PFSK-1 (cell line): ENCODE measurements at regions not wholly inside any gene's neighbourhood (a gene's known extent, or its start where the extent isn't known, plus 50 kb on each side); places are given as distances from the start of the nearest gene placed in this dataset.

Experiments used
- POLR2AphosphoS5 ChIP-seq: IDR thresholded peaks from 2 replicates; pipeline ENCODE4 v1.6.1; 2012; ENCODE audit warnings: low read depth, mild to moderate bottlenecking, control low read depth, low read length, moderate library complexity
- REST ChIP-seq, 2 experiments: IDR thresholded peaks; 2 replicates each; pipeline versions ENCODE4 v1.6.1 to v1.8.0; 2011 to 2012; ENCODE audit warnings: low read depth in 2 of 2, low read length in 2 of 2, control low read depth in 1 of 2, inconsistent platforms in 1 of 2, mild to moderate bottlenecking in 1 of 2, moderate library complexity in 1 of 2; ENCODE audit not compliant: insufficient read depth in 1 of 2
- TAF1 ChIP-seq: IDR thresholded peaks from 2 replicates; pipeline ENCODE4 v1.6.1; 2012; ENCODE audit warnings: low read length, control low read depth, borderline replicate concordance; ENCODE audit not compliant: insufficient read depth

GRCh38 chr5:72641164-72641563 lies 134.0 kb upstream of the ZNF366 start:
- TF ChIP-seq POLR2AphosphoS5: no peak
- no peak for TF ChIP-seq REST (IDR thresholded peaks at IDR 0.05; ENCODE audit: insufficient read depth in 1 of 2, low read depth in 2 of 2, low read length in 2 of 2)
- no peak for TF ChIP-seq TAF1
